K562 (cell line): ENCODE measurements at regions not wholly inside any gene's neighbourhood (a gene's known extent, or its start where the extent isn't known, plus 50 kb on each side); places are given as distances from the start of the nearest gene placed in this dataset.
A peak's percentile ranks its signal among the peaks of the same experiment; 100 is the strongest.

Source experiments
- ATAC-seq: fragments of 200-7000 bp; cut with Tn5 transposase; 3 replicates; pipeline ENCODE4 v1.9.1; 2020; ENCODE audit warnings: moderate library complexity
- BruUV-seq: library from RNA; stranded (reverse); fragments of 400-500 nt; replicated peaks from 2 replicates; lab custom pipeline; 2021; lab: Mats Ljungman, UMichigan
- CTCF ChIA-PET: fragments of 300-600 bp; formaldehyde crosslinking; extraction: SDS; loops from one replicate; lab custom pipeline; 2021; ENCODE audit warnings: low intra/inter-chr PET ratio; lab: Yijun Ruan, JAX
- POLR2A ChIA-PET: fragments of 300-600, 350-650 bp; sonication (Branson Sonifier 250); formaldehyde crosslinking; extraction: SDS; loops from one replicate; lab custom pipeline; 2021; ENCODE audit warnings: antibody characterized with exemption, inconsistent platforms; lab: Yijun Ruan, JAX
- DNase-seq, 4 experiments: peaks; one replicate each; pipeline versions ENCODE4 v3.0.0 to v3.0.0-alpha.2; 2011 to 2018; ENCODE audit warnings: low spot score in 3 of 4, mixed read lengths in 3 of 4; ENCODE audit errors: extremely low read depth in 1 of 4
- FAIRE-seq: peaks from 2 replicates; lab custom pipeline; 2011; peaks lifted over from hg19 to GRCh38; lab: Jason Lieb, UNC
- H2AFZ ChIP-seq: 2 replicates; pipeline ENCODE4 v1.6.0; 2011; ENCODE audit warnings: low read depth, low read length, control low read depth, inconsistent platforms
- H3K27ac ChIP-seq: fragments of 200-600 bp; 3 replicates; pipeline ENCODE4 v1.8.0; 2011; ENCODE audit warnings: low read depth, mild to moderate bottlenecking, control low read depth, inconsistent platforms, low read length, moderate library complexity, mixed read lengths; ENCODE audit errors: extremely low read depth
- H3K27me3 ChIP-seq, 2 experiments: fragments of 300-600 bp in 1 of 2; 2 replicates in 1 of 2; 3 replicates in 1 of 2; pipeline versions ENCODE4 v1.6.0 to v1.8.0; 2011; ENCODE audit warnings: inconsistent platforms in 2 of 2, low read length in 2 of 2, mild to moderate bottlenecking in 1 of 2, mixed read lengths in 1 of 2, moderate library complexity in 1 of 2; ENCODE audit not compliant: control insufficient read depth in 2 of 2, insufficient read depth in 2 of 2
- H3K36me3 ChIP-seq: fragments of 300-600 bp; 3 replicates; pipeline ENCODE4 v1.8.0; 2011; ENCODE audit warnings: mild to moderate bottlenecking, low read length, inconsistent platforms; ENCODE audit not compliant: control insufficient read depth, insufficient read depth
- H3K4me1 ChIP-seq, 2 experiments: fragments of 200-600 bp in 1 of 2; replicated peaks in 1 of 2; 2 replicates in 1 of 2; 3 replicates in 1 of 2; pipeline versions ENCODE4 v1.5.1 to v1.8.0; 2011; ENCODE audit warnings: inconsistent platforms in 2 of 2, low read length in 2 of 2, mild to moderate bottlenecking in 1 of 2, mixed read lengths in 1 of 2, moderate library complexity in 1 of 2; ENCODE audit not compliant: control insufficient read depth in 2 of 2, insufficient read depth in 2 of 2
- H3K4me2 ChIP-seq: 2 replicates; pipeline ENCODE4 v1.6.1; 2011; ENCODE audit warnings: low read length, control low read depth, inconsistent platforms, mixed read lengths; ENCODE audit not compliant: insufficient read depth
- H3K4me3 ChIP-seq: fragments of 200-600 bp; sonication (generic), shearing (Covaris generic); 2 replicates; pipeline ENCODE4 v1.5.1; 2016; ENCODE audit warnings: control low read depth, inconsistent platforms
- H3K79me2 ChIP-seq: fragments of 200-600 bp; 3 replicates; pipeline ENCODE4 v1.8.0; 2011; ENCODE audit warnings: low read length, inconsistent platforms; ENCODE audit not compliant: control insufficient read depth, insufficient read depth
- H3K9ac ChIP-seq, 2 experiments: 2 replicates each; pipeline versions ENCODE4 v1.6.0 to v1.6.1; 2011; ENCODE audit warnings: low read depth in 2 of 2, low read length in 2 of 2, control low read depth in 1 of 2, inconsistent platforms in 1 of 2, mild to moderate bottlenecking in 1 of 2, mixed read lengths in 1 of 2; ENCODE audit not compliant: insufficient read depth in 1 of 2
- H3K9me1 ChIP-seq: one replicate; pipeline ENCODE4 v1.6.0; 2011; ENCODE audit warnings: inconsistent platforms, mild to moderate bottlenecking, low read length, moderate library complexity; ENCODE audit not compliant: control insufficient read depth, insufficient read depth
- H3K9me3 ChIP-seq: replicated peaks from 2 replicates; pipeline ENCODE4 v1.5.1; 2011; ENCODE audit warnings: low read depth, low read length, inconsistent platforms; ENCODE audit not compliant: control insufficient read depth, insufficient read depth
- H4K20me1 ChIP-seq: replicated peaks from 2 replicates; pipeline ENCODE4 v1.6.1; 2011; ENCODE audit warnings: low read length, inconsistent platforms, mixed read lengths; ENCODE audit not compliant: control insufficient read depth, insufficient read depth
- CHD7 ChIP-seq: fragments of 200-600 bp; sonication (generic); IDR thresholded peaks from one replicate; pipeline ENCODE4 v1.6.1; 2012; ENCODE audit warnings: mild to moderate bottlenecking, low read depth, low read length, inconsistent platforms
- FOSL1 ChIP-seq: fragments of 200-800 bp; sonication (Bioruptor generic); conservative IDR thresholded peaks from 2 replicates; pipeline ENCODE4 v1.6.1; 2016; ENCODE audit warnings: missing genetic modification characterization, missing compliant biosample characterization
- NR1H2 ChIP-seq: sonication (generic); formaldehyde crosslinking; IDR thresholded peaks from 2 replicates; pipeline ENCODE4 v1.4.0; 2020; ENCODE audit warnings: mild to moderate bottlenecking, missing genetic modification reagents
- SNAPC5 ChIP-seq: fragments of 250-450 bp; sonication (Bioruptor Pico); IDR thresholded peaks from 2 replicates; pipeline ENCODE4 v1.8.0; 2021; ENCODE audit warnings: moderate library complexity, mild to moderate bottlenecking, inconsistent platforms
- THRB ChIP-seq: fragments of 450-650 bp; formaldehyde crosslinking; conservative IDR thresholded peaks from 2 replicates; pipeline ENCODE4 v1.4.0; 2022; ENCODE audit warnings: mild to moderate bottlenecking, missing genetic modification characterization
- YY1 ChIP-seq, 3 experiments: IDR thresholded peaks; 2 replicates each; pipeline ENCODE4 v1.6.1; 2011; ENCODE audit warnings: low read length in 2 of 3, mild to moderate bottlenecking in 2 of 3, moderate library complexity in 2 of 3, borderline replicate concordance in 1 of 3, control low read depth in 1 of 3, low read depth in 1 of 3; ENCODE audit not compliant: insufficient read depth in 3 of 3, insufficient replicate concordance in 2 of 3, control insufficient read depth in 1 of 3, insufficient read length in 1 of 3; ENCODE audit errors: extremely low read depth in 1 of 3
- ZNF668 ChIP-seq: fragments of 250-450 bp; sonication (Bioruptor Pico); IDR thresholded peaks from 2 replicates; pipeline ENCODE4 v1.8.0; 2022; ENCODE audit warnings: mild to moderate bottlenecking, inconsistent platforms
- WGBS: fragments of 100-300 bp; shearing (Covaris generic); methylation state at CpG from one replicate; pipeline ENCODE4 v1.1.6; 2016; ENCODE audit warnings: low coverage, mixed read lengths; ENCODE audit not compliant: insufficient coverage; ENCODE audit errors: missing lambda C conversion rate; 5-methylcytosine and 5-hydroxymethylcytosine counted together
- in situ Hi-C: fragments of 300-500 bp; cut with MboI; formaldehyde crosslinking; loops from 4 replicates; pipeline ENCODE4 v1.15.0; 2018; ENCODE audit warnings: inconsistent platforms, mixed read lengths
- intact Hi-C: fragments of 100-400 bp; cut with micrococcal nuclease; formaldehyde crosslinking; loops from 2 replicates; pipeline ENCODE4 v1.14.2; 2022

GRCh38 chr7:106765727-106766355 is 99.2 kb upstream of the PIK3CG start:
- intact Hi-C loops (no loop called here), in situ Hi-C loops (no loop called here)
- Histone ChIP-seq H3K79me2 (no peaks in the 10 kb centered on the region), H3K4me1 (peaks cover 7 to 25% of the 10 kb centered on the region in 2 experiments; a peak in 4 of 5 replicates), H3K9me1 (no peaks in the 10 kb centered on the region), H3K4me3 (no peak overlapping the region), H3K9me3 (no peaks in the 10 kb centered on the region), H3K27ac (no peak overlapping the region), H3K9ac (no peak overlapping the region; a peak in 1 of 4 replicates), H4K20me1 (no peaks in the 10 kb centered on the region), H2AFZ (no peak overlapping the region), H3K36me3 (no peaks in the 10 kb centered on the region), H3K27me3 (no peaks in the 10 kb centered on the region), H3K4me2 (no peak overlapping the region)
- DNase-seq = no peak
- WGBS = 71% methylated on average over 5 of the region's 5 CpGs
- TF ChIP-seq FOSL1 (tag) (no peak), SNAPC5 (CRISPR knock-in tag) (no peak), CHD7 (no peak), ZNF668 (no peak), THRB (CRISPR knock-in tag) (0 out of 2 replicates have a peak, but pooled peaks have one; percentile 23), YY1 (IDR thresholded peaks at IDR 0.05; ENCODE audit: borderline replicate concordance in 1 of 3, control insufficient read depth in 1 of 3, extremely low read depth in 1 of 3, insufficient read depth in 3 of 3, insufficient read length in 1 of 3, insufficient replicate concordance in 2 of 3, low read depth in 1 of 3, low read length in 2 of 3) (peak in 1 of 3 experiments; percentile 75), NR1H2 (CRISPR knock-in tag) (0 out of 2 replicates have a peak, but pooled peaks have one; percentile 39)
- ChIA-PET CTCF (no interaction called here), POLR2A (interaction anchor here (0.6 to 5.4 kb wide), 8 partner anchors 8 to 183 kb away, joined by 3 to 37 read pairs (median 6); no protein-coding TSS in a partner anchor)
- peak; percentile 36 for ATAC-seq
- BruUV-seq = no TSS peak
- no peak for FAIRE-seq
